HEK293T (cell line): ENCODE measurements at regions not wholly inside any gene's neighbourhood (a gene's known extent, or its start where the extent isn't known, plus 50 kb on each side); places are given as distances from the start of the nearest gene placed in this dataset.

Source experiments
- FOXK2 ChIP-seq: fragments of 450-650 bp; IDR thresholded peaks from 2 replicates; pipeline ENCODE4 v1.6.1; 2016; ENCODE audit warnings: mild to moderate bottlenecking
- SP1 ChIP-seq: fragments of 450-650 bp; IDR thresholded peaks from 2 replicates; pipeline ENCODE4 v1.6.1; 2017
- TF ChIP-seq, protein P1 (sequence below): fragments of 450-650 bp; IDR thresholded peaks from 2 replicates; pipeline ENCODE4 v1.6.1; 2016

- no peak for TF ChIP-seq SP1
- no peak for TF ChIP-seq FOXK2
- TF ChIP-seq, protein P1, sequence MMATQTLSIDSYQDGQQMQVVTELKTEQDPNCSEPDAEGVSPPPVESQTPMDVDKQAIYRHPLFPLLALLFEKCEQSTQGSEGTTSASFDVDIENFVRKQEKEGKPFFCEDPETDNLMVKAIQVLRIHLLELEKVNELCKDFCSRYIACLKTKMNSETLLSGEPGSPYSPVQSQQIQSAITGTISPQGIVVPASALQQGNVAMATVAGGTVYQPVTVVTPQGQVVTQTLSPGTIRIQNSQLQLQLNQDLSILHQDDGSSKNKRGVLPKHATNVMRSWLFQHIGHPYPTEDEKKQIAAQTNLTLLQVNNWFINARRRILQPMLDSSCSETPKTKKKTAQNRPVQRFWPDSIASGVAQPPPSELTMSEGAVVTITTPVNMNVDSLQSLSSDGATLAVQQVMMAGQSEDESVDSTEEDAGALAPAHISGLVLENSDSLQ, result no peak
These were observed 174.0 kb upstream of the ZNF618 start for GRCh38 chr9:113701774-113702755.
